Upper lobe of right lung (tissue), 1 donor: ENCODE measurements at regions not wholly inside any gene's neighbourhood (a gene's known extent, or its start where the extent isn't known, plus 50 kb on each side); places are given as distances from the start of the nearest gene placed in this dataset.
"Not testable (repeated sequence)": the region's sequence is repeated elsewhere in the genome, so short reads cannot be mapped to it uniquely, and the experiment has no call there.

Experiments
- ATAC-seq: fragments of 200-7000 bp; cut with Tn5 transposase; one replicate; pipeline ENCODE4 v1.9.1; 2020; ENCODE audit warnings: mild to moderate bottlenecking, moderate library complexity
- DNase-seq: peaks from one replicate; pipeline ENCODE4 v3.0.0-alpha.2; 2020
- H3K27ac ChIP-seq: fragments of 200-600 bp; one replicate; pipeline ENCODE4 v1.8.0; 2022
- H3K27me3 ChIP-seq: fragments of 200-600 bp; one replicate; pipeline ENCODE4 v1.8.0; 2022; ENCODE audit warnings: mild to moderate bottlenecking
- H3K36me3 ChIP-seq: fragments of 200-600 bp; one replicate; pipeline ENCODE4 v1.8.0; 2022
- H3K4me1 ChIP-seq: fragments of 200-600 bp; one replicate; pipeline ENCODE4 v1.8.0; 2022
- H3K4me3 ChIP-seq: fragments of 200-600 bp; one replicate; pipeline ENCODE4 v1.8.0; 2022; ENCODE audit warnings: mild to moderate bottlenecking
- H3K9me3 ChIP-seq: fragments of 200-600 bp; one replicate; pipeline ENCODE4 v1.8.0; 2022
- intact Hi-C: fragments of 100-400 bp; cut with DNase I; formaldehyde crosslinking; loops from one replicate; pipeline ENCODE4 v1.11.0; 2022
- TF ChIP-seq, protein P1 (sequence below): fragments of 200-600 bp; IDR thresholded peaks from one replicate; pipeline ENCODE4 v1.8.0; 2022; ENCODE audit warnings: antibody characterized with exemption
- donor health status: DM: no; HTN: yes; CAD: no; lungs with severe emphysema.

DNA sequence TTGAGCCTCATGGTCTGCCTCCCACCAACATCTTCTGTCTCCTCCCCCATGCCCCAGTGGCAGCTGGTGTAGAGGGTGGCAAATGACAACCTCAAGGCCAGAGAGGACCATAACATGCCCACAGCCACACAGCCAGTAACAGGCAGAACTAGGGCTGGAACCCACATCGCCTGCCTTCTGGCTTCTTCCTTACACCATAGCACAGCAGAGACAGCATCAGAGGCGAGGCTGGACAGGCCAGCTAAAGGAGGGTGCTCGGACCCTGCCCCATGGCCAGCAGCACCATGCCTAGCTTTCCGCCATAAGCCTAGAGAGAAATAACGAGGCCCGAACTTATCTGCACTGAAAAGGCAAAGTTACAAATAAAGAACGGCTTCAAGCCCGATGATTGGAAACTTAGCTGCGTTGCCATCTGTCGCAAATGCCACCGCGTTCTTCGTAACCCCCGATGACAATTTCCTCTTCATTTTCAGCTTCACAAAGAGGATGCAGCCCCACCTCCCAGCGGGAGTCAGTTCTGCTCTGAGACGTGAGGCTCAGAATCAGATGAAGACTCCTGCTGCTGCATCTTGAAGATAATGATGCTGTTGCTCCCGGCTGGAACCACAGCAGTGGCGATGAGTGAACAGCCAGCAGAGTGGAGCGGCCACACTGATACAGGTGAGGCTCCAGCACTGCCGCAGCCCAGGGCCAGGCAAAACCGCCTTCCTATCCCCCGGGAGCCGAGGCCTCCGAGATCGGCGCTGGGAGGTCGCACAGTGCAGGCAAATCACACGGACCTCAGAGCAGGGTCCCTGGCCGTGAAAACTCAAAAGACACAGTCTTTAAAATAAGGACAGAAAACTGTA is 73.8 kb upstream of the RTL6 start:
- DNase-seq (peak; percentile 25), ATAC-seq (no peak)
- TF ChIP-seq, protein P1, sequence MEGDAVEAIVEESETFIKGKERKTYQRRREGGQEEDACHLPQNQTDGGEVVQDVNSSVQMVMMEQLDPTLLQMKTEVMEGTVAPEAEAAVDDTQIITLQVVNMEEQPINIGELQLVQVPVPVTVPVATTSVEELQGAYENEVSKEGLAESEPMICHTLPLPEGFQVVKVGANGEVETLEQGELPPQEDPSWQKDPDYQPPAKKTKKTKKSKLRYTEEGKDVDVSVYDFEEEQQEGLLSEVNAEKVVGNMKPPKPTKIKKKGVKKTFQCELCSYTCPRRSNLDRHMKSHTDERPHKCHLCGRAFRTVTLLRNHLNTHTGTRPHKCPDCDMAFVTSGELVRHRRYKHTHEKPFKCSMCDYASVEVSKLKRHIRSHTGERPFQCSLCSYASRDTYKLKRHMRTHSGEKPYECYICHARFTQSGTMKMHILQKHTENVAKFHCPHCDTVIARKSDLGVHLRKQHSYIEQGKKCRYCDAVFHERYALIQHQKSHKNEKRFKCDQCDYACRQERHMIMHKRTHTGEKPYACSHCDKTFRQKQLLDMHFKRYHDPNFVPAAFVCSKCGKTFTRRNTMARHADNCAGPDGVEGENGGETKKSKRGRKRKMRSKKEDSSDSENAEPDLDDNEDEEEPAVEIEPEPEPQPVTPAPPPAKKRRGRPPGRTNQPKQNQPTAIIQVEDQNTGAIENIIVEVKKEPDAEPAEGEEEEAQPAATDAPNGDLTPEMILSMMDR, result no peak
- Histone ChIP-seq H3K4me3 (no peak overlapping the region), H3K4me1 (no peaks in the 10 kb centered on the region), H3K9me3 (no peaks in the 10 kb centered on the region), H3K27ac (no peak overlapping the region), H3K36me3 (no peaks in the 10 kb centered on the region), H3K27me3 (peaks cover 5% of the 10 kb centered on the region)
- intact Hi-C loops, result no loop called here

DNA sequence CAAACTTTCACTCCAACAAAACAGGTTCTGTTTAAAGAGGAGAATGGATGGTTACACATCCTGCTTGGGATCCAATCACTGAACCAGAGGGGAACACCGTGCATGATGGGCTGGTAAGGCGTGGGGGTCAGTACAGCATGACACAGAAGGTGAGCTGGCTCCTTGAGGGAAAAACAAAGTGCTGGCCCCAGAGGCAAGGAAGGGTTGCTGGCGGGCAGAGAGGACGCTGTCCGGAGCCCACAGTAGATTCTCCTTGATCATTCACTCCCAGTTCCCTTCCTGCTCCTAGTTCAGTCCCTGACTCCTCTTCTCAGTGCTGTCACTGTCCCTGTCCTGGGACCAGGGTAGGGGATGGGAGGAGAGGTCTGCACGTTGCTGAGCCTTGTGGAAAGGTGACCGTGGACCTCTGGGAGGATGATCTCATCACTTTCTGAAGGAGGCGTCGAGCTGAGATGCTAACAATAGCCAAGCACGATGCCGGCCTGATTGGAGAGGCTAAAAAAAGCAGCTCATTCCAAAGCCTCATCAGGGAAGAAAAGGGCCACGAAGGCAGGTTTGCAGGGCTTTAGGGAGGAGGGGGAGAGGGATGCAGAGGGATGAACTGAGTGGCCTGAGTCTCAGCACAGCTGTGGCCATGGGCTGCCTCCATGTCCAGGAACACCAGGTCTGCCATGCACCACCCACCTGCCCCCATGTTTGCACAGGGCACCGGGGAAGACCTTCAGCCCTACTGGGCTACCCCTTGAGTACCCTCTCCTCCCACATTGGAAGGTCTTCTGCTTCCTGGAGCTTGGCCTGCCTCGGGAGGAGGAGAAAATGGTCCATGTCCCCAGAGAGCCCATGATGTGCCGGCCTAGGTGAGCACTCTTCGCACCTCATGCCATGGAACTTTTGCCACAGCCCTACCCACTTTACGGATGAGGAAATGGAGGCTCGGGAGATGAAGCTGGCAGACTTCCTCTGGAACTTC is 72.7 kb upstream of the RTL6 start:
- no peak overlapping the region for H3K27ac ChIP-seq
- H3K4me3 ChIP-seq, result no peak overlapping the region
- peaks cover 5% of the 10 kb centered on the region for H3K27me3 ChIP-seq
- no peaks in the 10 kb centered on the region for H3K4me1 ChIP-seq
- peak; percentile 47 for DNase-seq
- H3K9me3 ChIP-seq, result no peaks in the 10 kb centered on the region
- intact Hi-C loops, result no loop called here
- H3K36me3 ChIP-seq, result no peaks in the 10 kb centered on the region
- TF ChIP-seq, protein P1, result no peak
- ATAC-seq, result no peak

DNA sequence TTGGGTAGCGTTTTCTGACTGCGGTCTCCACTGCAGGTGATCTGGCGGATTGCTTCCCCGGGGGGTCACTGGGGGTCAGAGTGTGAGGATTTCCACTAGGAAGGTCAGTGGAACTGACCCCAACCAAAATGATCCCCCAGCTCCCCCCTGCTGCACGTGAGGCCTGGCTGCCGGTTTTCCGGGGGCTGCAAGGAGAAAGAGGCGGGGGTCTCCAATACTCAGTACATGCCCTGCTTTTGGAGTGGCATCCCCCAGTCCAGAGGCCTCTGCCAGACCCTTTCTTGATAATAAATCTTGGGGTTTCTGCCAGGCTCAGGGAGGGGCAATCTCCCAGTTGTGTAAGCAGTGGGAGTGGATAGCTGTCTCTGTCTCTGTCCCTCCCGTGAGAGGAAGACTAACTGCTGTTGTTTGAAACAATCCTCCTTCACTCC is 71.5 kb upstream of the RTL6 start:
- TF ChIP-seq, protein P1, result no peak
- H3K36me3 ChIP-seq, result no peaks in the 10 kb centered on the region
- intact Hi-C loops, result no loop called here
- H3K4me1 ChIP-seq, result no peaks in the 10 kb centered on the region
- DNase-seq, result peak; percentile 27
- no peak overlapping the region for H3K27ac ChIP-seq
- no peak overlapping the region for H3K4me3 ChIP-seq
- no peaks in the 10 kb centered on the region for H3K9me3 ChIP-seq
- no peak for ATAC-seq
- peaks cover under 1% of the 10 kb centered on the region for H3K27me3 ChIP-seq

DNA sequence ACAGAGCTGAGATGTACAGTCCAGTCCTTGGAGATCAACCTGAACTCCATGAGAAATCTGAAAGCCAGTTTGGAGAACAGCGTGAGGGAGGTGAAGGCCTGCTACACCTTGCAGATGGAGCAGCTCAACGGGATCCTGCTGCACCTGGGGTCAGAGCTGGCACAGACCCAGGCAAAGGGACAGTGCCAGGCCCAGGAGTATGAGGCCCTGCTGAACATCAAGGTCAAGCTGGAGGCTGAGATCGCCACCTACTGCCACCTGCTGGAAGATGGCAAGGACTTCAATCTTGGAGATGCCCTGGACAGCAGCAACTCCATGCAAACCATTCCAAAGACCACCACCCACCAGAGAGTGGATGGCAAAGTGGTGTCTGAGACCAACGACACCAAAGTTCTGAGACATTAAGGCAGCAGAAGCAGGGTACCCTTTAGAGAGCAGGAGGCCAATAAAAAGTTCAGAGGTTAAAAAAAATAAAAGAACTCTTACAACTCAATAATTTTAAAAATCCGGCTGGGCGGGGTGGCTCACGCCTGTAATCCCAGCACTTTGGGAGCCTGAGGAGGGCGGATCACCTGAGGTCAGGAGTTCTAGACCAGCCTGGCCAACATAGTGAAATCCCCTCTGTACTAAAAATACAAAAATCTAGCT is 69.9 kb upstream of the RTL6 start:
- no peaks in the 10 kb centered on the region for H3K4me1 ChIP-seq
- ATAC-seq (no peak), DNase-seq (peak; percentile 69)
- TF ChIP-seq, protein P1, result peak; percentile 63
- no peaks in the 10 kb centered on the region for H3K36me3 ChIP-seq
- intact Hi-C loops, result no loop called here
- no peaks in the 10 kb centered on the region for H3K27me3 ChIP-seq
- H3K4me3 ChIP-seq, result no peak overlapping the region
- no peak overlapping the region for H3K27ac ChIP-seq
- H3K9me3 ChIP-seq, result peaks cover 4% of the 10 kb centered on the region

DNA sequence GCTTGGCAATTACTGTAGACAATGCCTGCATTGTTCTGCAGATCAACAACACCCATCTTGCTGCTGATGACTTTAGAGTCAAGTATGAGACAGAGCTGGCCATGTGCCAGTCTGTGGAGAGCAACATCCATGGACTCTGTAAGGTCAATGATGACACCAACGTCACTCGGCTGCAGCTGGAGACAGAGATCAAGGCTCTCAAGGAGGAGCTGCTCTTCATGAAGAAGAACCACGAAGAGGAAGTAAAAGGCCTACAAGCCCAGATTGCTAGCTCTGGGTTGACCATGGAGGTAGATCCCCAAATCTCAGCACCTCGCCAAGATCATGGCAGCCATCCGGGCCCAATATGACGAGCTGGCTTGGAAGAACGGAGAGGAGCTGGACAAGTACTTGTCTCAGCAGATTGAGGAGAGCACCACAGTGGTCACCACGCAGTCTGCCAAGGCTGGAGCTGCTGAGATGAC is 69.4 kb upstream of the RTL6 start:
- H3K36me3 ChIP-seq, H3K27ac ChIP-seq, H3K27me3 ChIP-seq, intact Hi-C loops, H3K4me3 ChIP-seq, H3K4me1 ChIP-seq, H3K9me3 ChIP-seq, ATAC-seq: not testable (repeated sequence)
- DNase-seq, result peak; percentile 34
